ENCODE measurements at regions not wholly inside any gene's neighbourhood (a gene's known extent, or its start where the extent isn't known, plus 50 kb on each side); places are given as distances from the start of the nearest gene placed in this dataset.

GRCh38 chr6:912871-913835 is 220.2 kb upstream of the EXOC2 start:
- Mint-ChIP-seq H3K9me3 (peaks cover 18% of the 10 kb centered on the region), H3K36me3 (no peaks in the 10 kb centered on the region), H3K27me3 (ENCODE audit: insufficient read depth, low read depth) (peaks cover 19% of the 10 kb centered on the region), H3K4me3 (no peak overlapping the region), H3K27ac (no peak overlapping the region), H3K4me1 (peaks cover 4% of the 10 kb centered on the region)
- Histone ChIP-seq H2AFZ (replicated peaks) (no peak overlapping the region), H3K27ac (no peak overlapping the region), H4K20me1 (ENCODE audit: low read depth) (no peaks in the 10 kb centered on the region), H3K4me1 (no peaks in the 10 kb centered on the region), H3K9me3 (ENCODE audit: low read depth) (no peaks in the 10 kb centered on the region), H3F3A (ENCODE audit: low read depth) (no peaks in the 10 kb centered on the region), H3K4me2 (no peak overlapping the region), H3K36me3 (no peaks in the 10 kb centered on the region), H3K4me3 (no peak overlapping the region), H3K9ac (no peak overlapping the region), H3K27me3 (no peaks in the 10 kb centered on the region), H3K79me2 (ENCODE audit: low read depth) (no peaks in the 10 kb centered on the region)
- TF ChIP-seq, protein P1, sequence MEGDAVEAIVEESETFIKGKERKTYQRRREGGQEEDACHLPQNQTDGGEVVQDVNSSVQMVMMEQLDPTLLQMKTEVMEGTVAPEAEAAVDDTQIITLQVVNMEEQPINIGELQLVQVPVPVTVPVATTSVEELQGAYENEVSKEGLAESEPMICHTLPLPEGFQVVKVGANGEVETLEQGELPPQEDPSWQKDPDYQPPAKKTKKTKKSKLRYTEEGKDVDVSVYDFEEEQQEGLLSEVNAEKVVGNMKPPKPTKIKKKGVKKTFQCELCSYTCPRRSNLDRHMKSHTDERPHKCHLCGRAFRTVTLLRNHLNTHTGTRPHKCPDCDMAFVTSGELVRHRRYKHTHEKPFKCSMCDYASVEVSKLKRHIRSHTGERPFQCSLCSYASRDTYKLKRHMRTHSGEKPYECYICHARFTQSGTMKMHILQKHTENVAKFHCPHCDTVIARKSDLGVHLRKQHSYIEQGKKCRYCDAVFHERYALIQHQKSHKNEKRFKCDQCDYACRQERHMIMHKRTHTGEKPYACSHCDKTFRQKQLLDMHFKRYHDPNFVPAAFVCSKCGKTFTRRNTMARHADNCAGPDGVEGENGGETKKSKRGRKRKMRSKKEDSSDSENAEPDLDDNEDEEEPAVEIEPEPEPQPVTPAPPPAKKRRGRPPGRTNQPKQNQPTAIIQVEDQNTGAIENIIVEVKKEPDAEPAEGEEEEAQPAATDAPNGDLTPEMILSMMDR (IDR thresholded peaks at IDR 0.05), result peak; percentile 59
- no peak for TF ChIP-seq EZH2 (IDR thresholded peaks at IDR 0.05)
- no peak for TF ChIP-seq EZH2phosphoT487 (IDR thresholded peaks at IDR 0.05)
- DNase-seq (ENCODE audit: low spot score), result peak; percentile 65

DNA sequence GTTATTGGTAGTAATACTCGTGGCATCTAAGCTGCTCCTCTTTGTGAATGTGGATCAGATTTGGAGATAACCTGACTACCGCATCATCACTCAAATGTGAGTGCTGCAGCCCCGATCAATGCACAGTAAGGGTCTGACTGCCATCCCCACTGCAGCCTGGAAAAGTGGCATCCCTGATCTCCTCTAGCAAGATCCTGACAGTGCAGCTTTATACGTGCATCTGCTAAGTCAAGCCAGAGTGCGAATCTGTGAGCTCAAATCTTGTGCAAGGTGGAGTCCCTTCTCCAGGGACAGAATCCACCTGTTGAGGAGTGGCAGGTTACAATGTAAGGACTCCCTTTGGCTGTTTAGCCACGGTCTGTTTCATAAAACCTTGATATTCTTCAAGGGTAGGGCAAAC is 215.0 kb upstream of the EXOC2 start:
- Mint-ChIP-seq H3K27me3 (ENCODE audit: insufficient read depth, low read depth) (peaks cover 7% of the 10 kb centered on the region), H3K4me3 (no peak overlapping the region), H3K4me1 (peaks cover 17% of the 10 kb centered on the region), H3K27ac (no peak overlapping the region), H3K9me3 (peaks cover 5% of the 10 kb centered on the region), H3K36me3 (no peaks in the 10 kb centered on the region)
- DNase-seq (ENCODE audit: low spot score), result no peak
- H3K79me2 ChIP-seq (ENCODE audit: low read depth), result no peaks in the 10 kb centered on the region
- H3K36me3 ChIP-seq, result no peaks in the 10 kb centered on the region
- peaks cover 16% of the 10 kb centered on the region for H3F3A ChIP-seq (ENCODE audit: low read depth)
- H3K9ac ChIP-seq, result no peak overlapping the region
- H3K4me3 ChIP-seq, result no peak overlapping the region
- no peak overlapping the region for H3K4me2 ChIP-seq
- peaks cover 6% of the 10 kb centered on the region for H3K4me1 ChIP-seq
- no peaks in the 10 kb centered on the region for H3K27me3 ChIP-seq
- no peaks in the 10 kb centered on the region for H4K20me1 ChIP-seq (ENCODE audit: low read depth)
- no peaks in the 10 kb centered on the region for H3K9me3 ChIP-seq (ENCODE audit: low read depth)
- TF ChIP-seq, protein P1 (IDR thresholded peaks at IDR 0.05), result no peak
- TF ChIP-seq EZH2 (IDR thresholded peaks at IDR 0.05), result no peak
- no peak for TF ChIP-seq EZH2phosphoT487 (IDR thresholded peaks at IDR 0.05)
- no peak overlapping the region for H3K27ac ChIP-seq
- no peak overlapping the region for H2AFZ ChIP-seq (replicated peaks)

- Mint-ChIP-seq H3K4me1 (peaks cover 22% of the 10 kb centered on the region), H3K27ac (no peak overlapping the region), H3K27me3 (ENCODE audit: insufficient read depth, low read depth) (peaks cover 7% of the 10 kb centered on the region), H3K36me3 (no peaks in the 10 kb centered on the region), H3K4me3 (no peak overlapping the region), H3K9me3 (peaks cover 5% of the 10 kb centered on the region)
- H2AFZ ChIP-seq (replicated peaks), result no peak overlapping the region
- H3F3A ChIP-seq (ENCODE audit: low read depth), result peaks cover 16% of the 10 kb centered on the region
- H3K9ac ChIP-seq, result no peak overlapping the region
- peak; percentile 63 for DNase-seq (ENCODE audit: low spot score)
- H3K9me3 ChIP-seq (ENCODE audit: low read depth), result no peaks in the 10 kb centered on the region
- H3K4me2 ChIP-seq, result peak overlapping the region; percentile 8
- peaks cover 6% of the 10 kb centered on the region for H3K4me1 ChIP-seq
- no peaks in the 10 kb centered on the region for H3K36me3 ChIP-seq
- no peaks in the 10 kb centered on the region for H3K79me2 ChIP-seq (ENCODE audit: low read depth)
- no peak overlapping the region for H3K4me3 ChIP-seq
- no peaks in the 10 kb centered on the region for H4K20me1 ChIP-seq (ENCODE audit: low read depth)
- no peaks in the 10 kb centered on the region for H3K27me3 ChIP-seq
- peak overlapping the region; percentile 41 for H3K27ac ChIP-seq
- TF ChIP-seq EZH2 (IDR thresholded peaks at IDR 0.05) (peak; percentile 27), EZH2phosphoT487 (IDR thresholded peaks at IDR 0.05) (no peak)
- TF ChIP-seq, protein P1 (IDR thresholded peaks at IDR 0.05), result no peak
These were observed 214.0 kb upstream of the EXOC2 start for GRCh38 chr6:906920-907319.
